Esophagus squamous epithelium (tissue), 5 donors: ENCODE measurements at regions not wholly inside any gene's neighbourhood (a gene's known extent, or its start where the extent isn't known, plus 50 kb on each side); places are given as distances from the start of the nearest gene placed in this dataset.
"Not testable (repeated sequence)": the region's sequence is repeated elsewhere in the genome, so short reads cannot be mapped to it uniquely, and the experiment has no call there.

ENCODE experiments used
- DNase-seq: peaks from one replicate; lab custom pipeline; 2025; lab: John Stamatoyannopoulos, UW
- H3K27ac ChIP-seq, 4 donors: fragments of 200-600 bp; sonication (generic); one replicate each; pipeline ENCODE4 v1.5.1; 2016 to 2019; ENCODE audit warnings: mild to moderate bottlenecking in 1 of 4
- H3K27me3 ChIP-seq, 4 donors: fragments of 200-600 bp; sonication (generic); 1 replicate in 3 of 4; 2 replicates in 1 of 4; pipeline versions ENCODE4 v1.5.1 to v1.6.0; 2017 to 2021; ENCODE audit warnings: antibody characterized with exemption in 1 of 4
- H3K36me3 ChIP-seq, 3 donors: fragments of 200-600 bp; sonication (generic); one replicate each; pipeline ENCODE4 v1.5.1; 2016 to 2019
- H3K4me1 ChIP-seq, 3 donors: fragments of 200-600 bp; sonication (generic); one replicate each; pipeline ENCODE4 v1.5.1; 2017 to 2019
- H3K4me3 ChIP-seq, 4 donors: fragments of 200-600 bp; sonication (generic); 1 replicate in 3 of 4; 2 replicates in 1 of 4; pipeline ENCODE4 v1.5.1; 2016 to 2019; ENCODE audit warnings: mild to moderate bottlenecking in 2 of 4, moderate library complexity in 1 of 4
- H3K9me3 ChIP-seq, 3 donors: fragments of 200-600 bp; sonication (generic); one replicate each; pipeline ENCODE4 v1.5.1; 2016 to 2019
- POLR2A ChIP-seq, 4 donors: fragments of 450-650 bp; IDR thresholded peaks; one replicate each; pipeline ENCODE4 v1.6.1; 2017; ENCODE audit warnings: antibody characterized with exemption in 4 of 4, mild to moderate bottlenecking in 4 of 4, moderate library complexity in 3 of 4
- WGBS, 2 donors: methylation state at CpG; one replicate each; pipeline ENCODE4 v1.1.5; 2018; 5-methylcytosine and 5-hydroxymethylcytosine counted together
- intact Hi-C: fragments of 100-400 bp; cut with DNase I; formaldehyde crosslinking; loops from one replicate; pipeline ENCODE4 v1.15.0; 2022
- TF ChIP-seq, protein P1 (sequence below), 6 experiments: fragments of 450-650 bp in 4 of 6; fragments of 200-600 bp in 2 of 6; sonication (generic) in 2 of 6; IDR thresholded peaks; one replicate each; pipeline ENCODE4 v1.5.1; 2016 to 2019; ENCODE audit warnings: antibody characterized with exemption in 6 of 6, mild to moderate bottlenecking in 4 of 6, moderate library complexity in 4 of 6
- donor health status: DM: yes; HTN: yes; CAD: no.

DNA sequence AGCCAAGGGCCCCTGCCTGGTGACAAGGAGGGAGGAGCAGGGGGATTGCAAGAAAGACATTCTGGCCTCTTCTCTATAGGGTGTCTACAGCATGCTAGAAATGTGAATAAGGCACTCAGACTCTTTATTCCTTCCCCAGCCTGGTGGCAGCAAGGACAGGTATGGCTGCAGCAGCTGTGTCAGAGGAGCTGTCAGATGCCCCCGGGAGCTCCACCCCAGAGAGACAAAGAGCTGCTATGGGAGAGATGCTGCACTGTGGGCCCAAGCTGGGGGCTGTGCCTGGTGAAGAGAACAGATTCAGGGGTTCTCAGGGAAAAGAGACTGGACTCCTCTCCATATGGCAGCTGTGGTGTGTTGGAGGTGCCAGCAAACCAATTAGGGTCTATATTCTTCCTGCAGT is 1063.3 kb downstream of the OLFM4 start:
- H3K27me3 ChIP-seq = no peaks in the 10 kb centered on the region
- H3K36me3 ChIP-seq = no peaks in the 10 kb centered on the region
- DNase-seq = no peak
- 83% methylated on average over 1 of the region's 1 CpG; no CpG with 5 or more reads in 1 of the 2 donors for WGBS, 2 donors
- H3K4me3 ChIP-seq = no peak overlapping the region
- no peaks in the 10 kb centered on the region for H3K4me1 ChIP-seq
- intact Hi-C loops = no loop called here
- TF ChIP-seq, protein P1, sequence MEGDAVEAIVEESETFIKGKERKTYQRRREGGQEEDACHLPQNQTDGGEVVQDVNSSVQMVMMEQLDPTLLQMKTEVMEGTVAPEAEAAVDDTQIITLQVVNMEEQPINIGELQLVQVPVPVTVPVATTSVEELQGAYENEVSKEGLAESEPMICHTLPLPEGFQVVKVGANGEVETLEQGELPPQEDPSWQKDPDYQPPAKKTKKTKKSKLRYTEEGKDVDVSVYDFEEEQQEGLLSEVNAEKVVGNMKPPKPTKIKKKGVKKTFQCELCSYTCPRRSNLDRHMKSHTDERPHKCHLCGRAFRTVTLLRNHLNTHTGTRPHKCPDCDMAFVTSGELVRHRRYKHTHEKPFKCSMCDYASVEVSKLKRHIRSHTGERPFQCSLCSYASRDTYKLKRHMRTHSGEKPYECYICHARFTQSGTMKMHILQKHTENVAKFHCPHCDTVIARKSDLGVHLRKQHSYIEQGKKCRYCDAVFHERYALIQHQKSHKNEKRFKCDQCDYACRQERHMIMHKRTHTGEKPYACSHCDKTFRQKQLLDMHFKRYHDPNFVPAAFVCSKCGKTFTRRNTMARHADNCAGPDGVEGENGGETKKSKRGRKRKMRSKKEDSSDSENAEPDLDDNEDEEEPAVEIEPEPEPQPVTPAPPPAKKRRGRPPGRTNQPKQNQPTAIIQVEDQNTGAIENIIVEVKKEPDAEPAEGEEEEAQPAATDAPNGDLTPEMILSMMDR (IDR thresholded peaks at IDR 0.05) = no peak
- no peak for TF ChIP-seq POLR2A (IDR thresholded peaks at IDR 0.05)
- H3K9me3 ChIP-seq = no peaks in the 10 kb centered on the region
- H3K27ac ChIP-seq = no peak overlapping the region

DNA sequence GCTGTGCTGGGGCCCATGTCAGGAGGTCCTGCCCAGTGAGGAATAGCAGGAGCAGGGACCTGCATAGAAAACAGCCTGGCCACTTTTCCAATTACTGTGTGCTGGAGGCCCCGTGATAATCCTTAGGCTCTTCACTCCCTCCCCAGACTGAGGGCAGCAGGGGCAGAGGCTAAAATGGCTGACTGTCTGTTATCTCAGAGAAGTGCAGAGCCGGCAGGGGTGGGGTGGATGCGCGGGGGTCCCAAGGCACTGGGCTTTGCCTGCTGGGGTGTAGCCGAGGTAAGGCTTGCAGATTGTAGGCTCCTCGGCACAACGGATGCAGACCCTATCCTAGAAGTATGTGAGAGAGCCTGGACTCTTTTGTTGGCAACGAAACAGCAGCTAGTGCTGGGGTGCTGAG is 1064.1 kb downstream of the OLFM4 start:
- Histone ChIP-seq H3K36me3 (no peaks in the 10 kb centered on the region), H3K4me3 (no peak overlapping the region), H3K27me3 (no peaks in the 10 kb centered on the region), H3K4me1 (no peaks in the 10 kb centered on the region), H3K9me3 (no peaks in the 10 kb centered on the region), H3K27ac (no peak overlapping the region)
- TF ChIP-seq, protein P1 (IDR thresholded peaks at IDR 0.05) = no peak
- no peak for TF ChIP-seq POLR2A (IDR thresholded peaks at IDR 0.05)
- intact Hi-C loops = no loop called here
- 63% methylated on average over 2 of the region's 8 CpGs; no CpG with 5 or more reads in 1 of the 2 donors for WGBS, 2 donors
- DNase-seq = no peak

DNA sequence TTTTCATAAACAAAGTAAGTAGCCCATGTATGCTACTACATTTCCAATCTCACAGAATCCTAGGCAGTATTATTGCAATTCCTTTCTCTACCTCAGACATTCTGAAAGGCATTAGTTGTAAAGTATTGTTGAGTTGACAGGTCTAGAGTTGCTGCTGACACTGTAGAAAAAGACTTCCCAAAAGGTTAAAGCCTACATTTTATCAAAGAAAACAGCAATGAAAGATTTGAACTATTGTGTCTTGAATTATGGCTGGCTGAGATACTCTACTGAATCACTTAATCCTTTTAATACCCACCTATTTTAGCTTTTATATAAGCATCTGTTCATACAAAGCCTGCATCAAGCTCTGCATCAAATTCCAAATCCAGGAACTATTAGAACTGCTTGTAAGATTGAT is 1082.0 kb downstream of the OLFM4 start:
- H3K36me3 ChIP-seq = no peaks in the 10 kb centered on the region
- H3K9me3 ChIP-seq = no peaks in the 10 kb centered on the region
- no peaks in the 10 kb centered on the region for H3K27me3 ChIP-seq
- no peak for TF ChIP-seq POLR2A (IDR thresholded peaks at IDR 0.05)
- TF ChIP-seq, protein P1 (IDR thresholded peaks at IDR 0.05) = no peak
- no peak overlapping the region for H3K4me3 ChIP-seq
- no peaks in the 10 kb centered on the region for H3K4me1 ChIP-seq
- intact Hi-C loops = no loop called here
- no peak overlapping the region for H3K27ac ChIP-seq
- DNase-seq = no peak

DNA sequence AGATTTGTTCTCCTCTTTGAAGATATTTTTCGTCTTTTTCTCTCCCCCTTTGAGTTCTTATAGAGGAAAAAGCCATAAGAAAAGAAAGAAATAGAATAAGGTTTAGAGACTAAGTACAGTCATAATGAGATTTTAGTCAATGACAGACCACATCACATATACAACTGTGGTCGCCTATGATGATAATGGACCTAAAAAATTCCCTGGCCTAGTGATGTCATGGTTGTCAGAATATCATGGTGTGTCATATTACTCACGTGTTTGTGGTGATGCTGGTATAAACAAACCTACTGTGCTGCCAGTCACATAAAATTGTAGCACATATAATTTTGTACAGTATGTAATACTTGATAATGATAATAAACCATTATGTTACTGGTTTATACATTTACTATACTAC is 1096.1 kb downstream of the OLFM4 start:
- DNase-seq = no peak
- no peak overlapping the region for H3K27ac ChIP-seq
- 57 to 58% methylated on average over 3 of the region's 3 CpGs for WGBS, 2 donors
- H3K9me3 ChIP-seq = no peaks in the 10 kb centered on the region
- intact Hi-C loops = no loop called here
- TF ChIP-seq POLR2A (IDR thresholded peaks at IDR 0.05) = no peak
- TF ChIP-seq, protein P1 (IDR thresholded peaks at IDR 0.05) = no peak
- no peaks in the 10 kb centered on the region for H3K4me1 ChIP-seq
- H3K4me3 ChIP-seq = no peak overlapping the region
- no peaks in the 10 kb centered on the region for H3K27me3 ChIP-seq
- H3K36me3 ChIP-seq = no peaks in the 10 kb centered on the region

DNA sequence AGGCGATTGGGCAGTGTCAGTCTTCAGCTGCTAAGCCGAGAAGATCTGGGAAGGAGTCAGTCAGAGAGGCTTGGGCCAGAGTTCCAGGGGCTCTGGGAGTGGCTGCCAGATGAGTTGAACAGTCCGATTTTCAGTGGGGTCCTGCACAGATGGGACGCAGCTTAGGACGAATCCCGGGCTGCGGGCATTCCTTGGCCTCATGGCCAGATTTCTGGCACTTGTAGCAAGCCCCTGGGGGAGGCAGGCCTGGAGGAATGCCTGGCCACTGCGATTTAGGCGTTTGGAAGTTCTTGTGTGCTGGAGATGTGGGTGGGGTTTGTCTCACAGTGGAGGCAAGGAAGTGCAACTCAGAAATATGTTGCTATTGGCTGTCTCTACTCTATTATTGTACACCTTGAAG is 1102.3 kb downstream of the OLFM4 start:
- intact Hi-C loops = not testable (repeated sequence)

DNA sequence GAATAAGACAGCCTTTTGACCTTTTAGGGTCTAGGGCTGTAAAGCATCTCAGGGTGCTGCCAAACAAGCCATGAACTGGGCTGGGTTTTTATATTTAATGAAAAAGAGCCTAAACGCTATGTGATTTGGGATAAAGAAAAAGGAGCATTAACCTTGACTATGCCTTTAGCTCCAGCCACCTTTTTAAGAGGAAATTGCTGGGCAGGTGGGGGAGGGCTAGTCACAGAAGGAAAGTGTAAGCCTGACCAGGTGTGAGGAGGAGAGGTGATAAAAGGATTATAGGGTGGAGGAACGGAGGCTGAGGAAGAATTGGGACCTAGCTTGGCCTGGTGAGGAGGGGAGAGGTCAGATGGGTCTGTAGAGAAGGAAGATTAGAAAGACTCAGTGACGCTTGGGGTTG is 1102.8 kb downstream of the OLFM4 start:
- H3K4me1 ChIP-seq, H3K27ac ChIP-seq, H3K36me3 ChIP-seq, H3K4me3 ChIP-seq, H3K27me3 ChIP-seq, H3K9me3 ChIP-seq, intact Hi-C loops, DNase-seq: not testable (repeated sequence)
- 59 to 71% methylated on average over 3 of the region's 3 CpGs for WGBS, 2 donors

More for the DNA sequence above, 1102.3 kb downstream of the OLFM4 start:
- 57 to 60% methylated on average over 2 to 6 of the region's 9 CpGs for WGBS, 2 donors
- H3K36me3 ChIP-seq, H3K27ac ChIP-seq, DNase-seq, H3K9me3 ChIP-seq, H3K27me3 ChIP-seq, H3K4me1 ChIP-seq, H3K4me3 ChIP-seq: not testable (repeated sequence)

DNA sequence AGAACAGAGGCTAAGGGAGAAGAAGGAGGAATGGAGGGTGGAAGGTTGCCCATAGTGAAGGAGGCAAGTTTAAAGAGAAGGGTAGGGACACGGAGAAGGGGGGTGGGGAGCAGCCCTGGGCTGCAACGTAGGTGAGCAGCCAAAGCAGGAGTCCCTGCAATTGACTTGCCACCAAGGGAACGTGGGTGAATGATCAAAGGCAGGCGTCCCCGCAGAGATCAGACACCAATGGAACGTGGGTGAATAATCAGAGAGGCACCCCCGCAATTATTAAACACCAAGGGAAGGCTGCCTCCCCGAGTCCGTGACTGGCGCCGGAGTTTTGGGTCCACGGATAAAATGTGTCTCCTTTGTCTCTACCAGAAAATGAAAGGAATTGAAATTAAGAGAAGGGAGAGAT is 1103.5 kb downstream of the OLFM4 start:
- H3K27me3 ChIP-seq, intact Hi-C loops, H3K36me3 ChIP-seq, DNase-seq, H3K9me3 ChIP-seq, H3K27ac ChIP-seq, H3K4me1 ChIP-seq, H3K4me3 ChIP-seq: not testable (repeated sequence)
- WGBS, 2 donors = 86 to 90% methylated on average over 12 of the region's 12 CpGs

DNA sequence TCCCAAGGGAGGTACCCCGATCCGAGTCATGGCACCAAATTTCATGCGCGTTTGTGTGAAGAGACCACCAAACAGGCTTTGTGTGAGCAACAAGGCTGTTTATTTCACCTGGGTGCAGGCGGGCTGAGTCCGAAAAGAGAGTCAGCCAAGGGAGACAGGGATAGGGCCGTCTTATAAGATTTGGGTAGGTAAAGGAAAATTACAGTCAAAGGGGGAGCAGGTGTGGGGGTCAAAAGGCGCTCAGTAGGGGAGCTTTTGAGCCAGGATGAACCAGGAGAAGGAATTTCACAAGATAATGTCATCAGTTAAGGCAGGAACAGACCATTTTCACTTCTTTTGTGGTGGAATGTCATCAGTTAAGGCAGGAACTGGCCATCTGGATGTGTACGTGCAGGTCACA is 1104.1 kb downstream of the OLFM4 start:
- H3K27ac ChIP-seq, intact Hi-C loops, H3K9me3 ChIP-seq, H3K4me1 ChIP-seq, DNase-seq, H3K27me3 ChIP-seq, H3K36me3 ChIP-seq, H3K4me3 ChIP-seq: not testable (repeated sequence)
- WGBS, 2 donors = 79 to 81% methylated on average over 9 of the region's 9 CpGs
